HG02852 (cell line): ENCODE measurements at regions not wholly inside any gene's neighbourhood (a gene's known extent, or its start where the extent isn't known, plus 50 kb on each side); places are given as distances from the start of the nearest gene placed in this dataset.
"Not testable (repeated sequence)": the region's sequence is repeated elsewhere in the genome, so short reads cannot be mapped to it uniquely, and the experiment has no call there.

Experiments used
- ATAC-seq: cut with Tn5 transposase; IDR thresholded peaks from one replicate; pipeline ENCODE4 v1.9.1; 2021; ENCODE audit warnings: mild to moderate bottlenecking, moderate library complexity; ENCODE audit not compliant: unreplicated experiment

DNA sequence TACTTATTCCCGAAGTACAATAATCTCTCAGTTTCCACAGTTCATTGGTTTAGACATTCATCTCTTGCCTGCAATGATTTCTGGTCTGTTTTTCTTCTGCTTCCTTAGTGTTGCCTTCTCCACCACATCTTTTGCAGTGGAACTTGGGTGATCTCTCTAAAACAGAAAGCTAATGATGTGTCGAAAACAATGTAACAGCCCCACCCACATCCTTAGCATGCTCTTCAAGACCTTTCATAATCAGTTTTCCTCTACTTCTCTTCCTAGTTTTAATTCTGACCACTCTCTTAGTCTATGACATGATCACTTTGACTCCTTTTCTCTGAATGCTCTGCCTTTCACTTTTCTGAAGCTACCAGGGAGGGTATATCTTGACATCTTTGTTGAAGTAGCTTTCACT lies 1007.9 kb upstream of the CITED2 start:
- no peak for ATAC-seq

DNA sequence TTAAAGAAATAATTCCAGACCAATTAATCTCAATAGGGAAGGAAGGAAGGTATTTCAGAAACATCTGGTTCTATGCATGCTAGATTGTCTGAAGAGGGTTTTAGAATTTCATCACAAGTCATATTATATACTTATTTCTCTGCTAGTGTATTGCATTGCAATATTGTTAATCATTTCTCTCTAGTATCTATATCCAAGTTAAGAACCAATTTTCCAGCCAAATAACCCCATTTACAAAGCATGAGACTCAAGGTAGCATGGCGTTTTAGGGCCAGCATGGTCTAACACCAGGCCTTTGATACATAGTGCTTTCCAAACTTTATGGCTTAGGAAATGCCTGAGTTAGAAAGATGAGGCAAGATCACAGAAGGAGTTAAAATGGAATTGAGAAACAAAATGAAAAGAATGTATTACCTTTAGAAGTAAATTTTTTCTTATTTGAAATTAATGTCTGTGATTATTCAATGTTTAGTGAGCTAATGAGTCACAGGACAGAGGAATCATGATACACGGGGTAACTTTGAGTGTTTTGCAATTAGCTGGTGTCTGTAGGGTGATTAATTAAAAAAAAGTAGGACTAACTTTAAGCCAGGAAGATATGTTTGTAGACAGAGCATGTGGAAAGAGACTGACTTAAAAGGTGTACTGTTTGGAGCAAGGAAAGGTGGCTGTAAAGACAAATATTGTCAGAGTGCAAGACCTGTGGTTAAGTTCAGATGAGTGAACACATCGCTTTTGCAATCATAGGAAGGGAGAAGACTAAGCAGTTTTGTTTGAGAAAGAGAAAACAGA lies 1006.2 kb upstream of the CITED2 start:
- no peak for ATAC-seq

DNA sequence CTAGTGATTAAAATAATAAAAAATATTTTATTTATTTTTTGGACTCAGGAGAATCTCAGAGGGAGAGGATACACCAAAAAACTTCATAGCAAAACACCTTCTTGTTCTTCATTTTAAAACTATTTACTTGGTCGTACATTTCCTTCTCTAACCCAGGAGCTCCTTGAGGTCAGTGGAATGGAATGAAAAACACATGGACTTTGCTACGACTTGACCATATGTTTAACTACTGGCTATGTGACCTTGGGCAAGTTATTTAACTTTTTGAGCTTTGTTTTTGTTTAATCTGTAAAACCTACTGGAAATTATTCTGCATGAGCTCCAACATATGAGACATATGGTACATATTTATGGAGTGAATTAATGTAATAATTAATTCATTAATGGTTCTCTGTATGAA lies 1005.5 kb upstream of the CITED2 start:
- no peak for ATAC-seq

DNA sequence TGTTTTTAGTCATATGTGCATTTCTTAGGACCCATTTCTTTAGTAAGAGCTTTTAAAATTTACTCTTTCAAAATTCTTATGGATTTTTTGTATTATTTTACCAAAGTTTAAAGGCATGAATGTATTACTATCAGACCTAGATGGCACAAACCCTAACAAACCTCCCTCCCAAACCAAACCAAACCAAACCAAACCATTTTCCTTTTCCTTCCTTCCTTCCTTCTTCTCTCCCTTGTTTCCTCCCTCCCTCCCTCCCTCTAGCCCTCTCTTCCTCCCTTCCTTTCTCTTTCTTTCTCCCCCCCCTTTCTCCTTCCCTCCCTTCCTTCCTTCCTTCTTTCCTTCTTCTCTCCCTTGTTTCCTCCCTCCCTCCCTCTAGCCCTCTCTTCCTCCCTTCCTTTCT lies 1001.8 kb upstream of the CITED2 start:
- ATAC-seq: no peak

DNA sequence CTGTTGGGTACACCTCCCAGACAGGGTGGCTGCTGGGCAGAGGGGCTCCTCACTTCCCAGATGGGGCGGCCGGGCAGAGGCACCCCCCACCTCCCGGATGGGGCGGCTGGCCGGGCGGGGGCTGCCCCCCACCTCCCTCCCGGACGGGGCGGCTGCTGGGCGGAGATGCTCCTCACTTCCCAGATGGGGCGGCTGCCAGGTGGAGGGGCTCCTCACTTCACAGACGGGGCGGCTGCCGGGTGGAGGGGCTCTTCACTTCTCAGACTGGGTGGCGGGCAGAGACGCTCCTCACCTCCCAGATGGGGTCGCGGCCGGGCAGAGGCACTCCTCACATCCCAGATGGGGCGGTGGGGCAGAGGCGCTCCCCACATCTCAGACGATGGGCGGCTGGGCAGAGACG lies 999.3 kb upstream of the CITED2 start:
- ATAC-seq: not testable (repeated sequence)

DNA sequence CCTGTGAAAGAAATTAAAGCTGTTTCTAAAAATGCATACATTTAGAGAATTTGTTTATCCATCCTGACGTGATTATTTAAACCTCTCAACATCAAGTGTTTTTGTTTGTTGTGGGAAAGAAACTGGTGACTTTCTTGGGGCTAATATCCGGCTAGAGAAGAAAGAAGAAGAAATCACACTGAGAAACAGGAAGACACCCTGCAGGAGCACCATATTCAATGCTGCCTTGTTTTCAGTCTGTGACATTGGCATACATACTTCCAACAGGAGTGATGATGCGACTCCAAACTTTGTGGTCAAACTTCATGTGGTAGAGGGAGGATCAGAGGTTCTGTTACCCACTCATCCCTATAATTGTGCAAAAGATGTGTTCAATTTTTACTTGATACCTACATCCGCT lies 997.6 kb upstream of the CITED2 start:
- no peak for ATAC-seq

DNA sequence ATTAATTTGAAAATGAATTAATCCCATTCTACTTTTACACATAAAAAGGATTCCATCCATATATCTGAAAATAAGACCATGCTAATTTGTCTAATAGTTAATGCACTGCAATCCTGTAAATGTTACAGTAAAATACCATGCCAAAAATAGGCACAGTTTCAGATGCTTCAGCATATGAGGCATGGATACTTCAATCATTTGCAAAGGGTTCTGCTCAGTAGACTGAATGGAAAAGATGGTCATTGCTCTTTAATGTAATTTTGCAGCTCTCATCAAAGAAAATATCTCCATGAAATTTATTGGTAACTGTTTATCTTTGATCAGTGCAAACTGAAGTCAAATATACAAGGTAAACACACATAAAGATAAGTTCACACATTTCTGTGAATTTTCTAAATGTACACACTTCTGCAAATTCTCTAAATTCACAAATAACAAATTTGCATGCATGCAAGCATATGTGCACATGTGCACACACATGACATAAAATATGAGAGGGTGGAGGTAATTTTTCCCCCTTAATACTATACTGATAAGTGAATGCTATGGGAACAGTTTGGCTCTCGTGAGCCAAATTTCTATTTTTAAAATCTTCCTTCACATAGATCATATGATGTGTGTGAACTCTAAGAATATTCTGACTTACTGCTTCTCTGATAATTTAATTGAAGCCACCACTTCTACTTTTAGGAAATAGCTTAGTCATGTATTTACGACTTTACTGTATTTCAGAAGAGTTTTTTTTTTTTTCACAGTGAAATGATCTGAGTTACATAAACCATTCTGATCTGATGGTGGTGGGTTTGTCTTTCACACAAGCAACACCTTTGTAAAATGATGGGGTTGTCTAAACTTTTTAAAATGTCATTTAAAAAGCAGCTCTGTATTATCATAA lies 996.8 kb upstream of the CITED2 start:
- no peak for ATAC-seq

DNA sequence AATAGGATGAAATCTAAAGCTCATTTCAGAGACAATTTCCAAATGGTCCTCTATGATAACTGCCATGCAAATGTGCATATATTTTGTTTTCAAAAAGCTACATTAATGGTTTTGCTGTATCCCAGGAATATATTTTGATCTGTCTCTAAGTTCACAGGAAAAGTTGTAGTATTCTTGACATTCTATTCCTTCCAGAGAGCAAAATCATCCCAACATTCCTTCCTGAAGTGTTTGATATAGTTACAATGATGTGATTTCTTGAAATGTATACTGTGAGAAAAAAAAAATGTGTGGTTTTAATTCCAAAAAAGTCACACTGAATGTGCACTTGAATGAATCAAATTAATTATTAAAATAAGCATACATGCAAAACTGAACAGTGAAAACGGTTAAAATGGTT lies 996.0 kb upstream of the CITED2 start:
- ATAC-seq: no peak

DNA sequence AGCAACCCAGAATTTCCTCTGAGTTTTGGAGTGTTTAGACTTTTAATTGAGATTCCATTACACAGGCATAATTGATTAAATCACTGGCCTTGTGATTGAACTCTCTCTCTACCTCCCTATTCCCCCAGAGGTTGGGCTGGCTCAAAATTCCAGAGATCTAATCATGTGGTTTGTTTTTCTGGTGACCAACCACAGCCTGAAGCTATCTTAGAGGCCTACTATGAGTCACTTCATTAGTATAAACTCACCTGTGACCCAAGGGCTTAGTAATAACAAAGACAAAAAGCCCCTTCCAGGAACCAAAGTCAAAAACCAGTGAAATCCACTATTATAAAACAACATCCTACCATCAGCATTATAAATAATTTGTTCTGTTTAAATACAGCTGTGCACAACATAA lies 992.5 kb upstream of the CITED2 start:
- no peak for ATAC-seq

DNA sequence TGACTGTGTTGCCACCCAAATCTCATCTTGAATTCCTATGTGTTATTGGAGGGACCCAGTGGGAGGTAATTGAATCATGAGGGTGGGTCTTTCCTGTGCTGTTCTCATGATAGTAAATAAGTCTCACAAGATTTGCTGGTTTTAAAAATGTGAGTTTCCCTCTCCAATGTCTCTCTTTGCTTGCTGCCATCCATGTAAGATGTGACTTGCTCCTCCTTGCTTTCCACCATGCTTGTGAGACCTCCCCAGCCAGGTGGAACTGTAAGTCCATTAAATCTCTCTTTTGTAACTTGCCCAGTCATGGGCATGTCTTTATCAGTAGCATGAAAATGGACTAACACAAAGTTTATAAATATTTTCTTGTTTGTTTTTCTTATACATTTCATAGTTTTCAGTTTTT lies 990.5 kb upstream of the CITED2 start:
- no peak for ATAC-seq

DNA sequence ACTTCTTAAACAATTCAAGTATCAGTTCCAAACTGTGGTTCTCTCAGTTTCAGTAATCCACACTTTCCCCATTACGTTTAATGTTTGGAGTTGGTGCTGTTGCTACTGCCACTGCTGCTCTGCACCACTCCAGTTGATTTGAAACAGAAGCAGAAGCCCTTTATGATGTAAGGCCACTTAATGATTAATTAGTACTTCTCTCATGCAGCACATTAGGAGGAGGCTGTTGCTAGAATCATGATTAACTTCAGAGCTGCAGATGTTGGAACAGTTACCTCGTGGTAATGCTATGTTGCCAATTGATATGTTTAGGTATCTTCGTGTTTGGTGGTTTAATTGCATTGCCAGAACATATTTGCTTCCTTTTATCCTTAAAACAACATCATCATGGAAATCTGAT lies 986.2 kb upstream of the CITED2 start:
- no peak for ATAC-seq

DNA sequence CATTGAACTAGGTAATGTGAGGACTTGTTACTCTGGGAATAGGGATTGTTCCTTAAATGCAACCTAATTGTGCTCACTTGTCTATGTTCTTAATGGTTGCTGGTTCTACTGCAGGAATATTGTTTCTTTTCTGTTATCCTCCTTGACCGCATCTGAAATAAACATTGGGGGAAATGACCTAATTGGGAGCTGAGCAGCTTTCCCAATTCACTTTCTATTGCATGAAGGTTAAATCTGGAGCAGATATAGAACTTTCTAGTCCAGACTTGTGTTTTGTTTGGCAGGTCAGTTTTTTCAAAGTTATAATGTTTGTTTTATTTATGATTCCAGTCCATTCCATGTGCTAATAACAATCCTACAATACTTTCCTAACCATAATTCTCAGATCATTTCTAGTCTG lies 981.0 kb upstream of the CITED2 start:
- no peak for ATAC-seq

DNA sequence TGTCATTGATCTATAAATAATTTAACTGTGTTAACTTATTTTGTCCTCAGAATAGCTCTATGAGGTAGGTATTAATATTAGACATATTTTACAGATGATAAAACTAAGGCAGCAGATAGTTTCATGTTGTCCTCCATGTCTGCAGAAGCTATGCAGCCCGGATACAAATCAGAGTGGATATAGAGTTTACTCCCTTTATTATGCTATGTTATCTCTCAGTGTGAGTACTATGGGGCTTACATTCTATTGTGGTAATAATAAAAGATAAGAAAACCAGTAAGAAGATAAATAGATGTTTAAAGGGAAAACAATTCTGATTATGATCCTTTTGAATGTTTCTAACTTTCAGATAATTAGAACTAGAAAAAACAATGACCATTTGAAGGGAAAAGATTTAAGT lies 979.8 kb upstream of the CITED2 start:
- no peak for ATAC-seq

DNA sequence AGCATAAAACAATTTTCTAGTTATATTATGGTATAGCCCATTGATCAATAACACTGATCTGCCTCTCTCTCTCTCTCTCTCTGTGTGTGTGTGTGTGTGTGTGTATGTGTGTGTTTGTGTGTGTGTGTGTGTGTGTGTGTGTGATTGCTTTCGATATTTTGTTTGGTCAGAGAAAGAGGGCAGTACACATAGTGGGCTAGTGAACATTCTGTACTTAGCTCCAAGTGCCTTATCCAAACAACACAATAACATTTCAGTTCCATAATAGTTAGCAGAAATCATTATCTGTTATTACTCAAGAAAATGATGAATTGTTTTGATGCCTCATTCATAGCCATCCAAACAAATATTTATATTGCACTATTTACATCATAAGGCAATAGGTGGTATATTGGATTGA lies 979.1 kb upstream of the CITED2 start:
- ATAC-seq: no peak

DNA sequence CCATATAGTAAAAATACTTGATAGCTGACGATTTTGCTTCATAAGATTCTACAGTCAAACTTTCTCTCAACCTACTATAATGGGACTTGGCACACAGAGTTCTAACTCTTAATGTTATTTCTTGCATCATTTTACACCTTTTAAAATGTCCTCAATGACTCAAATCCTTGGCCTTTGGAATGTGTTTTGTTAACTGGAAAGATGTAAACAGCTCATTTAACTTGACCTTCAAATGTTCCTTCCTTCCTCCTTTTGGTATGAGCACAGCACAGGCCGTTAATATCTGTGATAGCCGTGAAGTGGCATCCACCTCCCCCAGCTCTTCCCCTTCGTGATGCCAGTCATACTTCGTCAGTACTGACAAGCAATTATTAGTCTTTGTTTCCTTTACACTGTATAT lies 972.0 kb upstream of the CITED2 start:
- ATAC-seq: no peak

DNA sequence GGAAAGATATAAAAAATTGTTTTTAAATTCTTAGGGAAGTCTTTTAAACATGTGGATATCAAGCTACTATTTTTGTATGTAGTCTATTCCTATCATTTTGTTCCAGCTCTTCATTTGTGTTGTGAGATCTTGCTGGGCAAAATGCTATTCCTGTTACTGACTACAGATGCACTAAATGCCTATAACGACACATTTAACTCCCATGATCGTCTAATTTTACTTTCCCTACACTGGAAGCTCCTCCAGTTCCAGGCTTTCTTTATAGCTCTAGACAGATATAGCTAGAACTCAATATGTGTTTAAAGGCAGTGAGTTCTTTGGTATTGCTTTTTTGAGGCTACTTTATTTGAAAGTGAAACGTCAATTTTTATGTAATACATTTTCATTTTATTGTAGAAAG lies 971.5 kb upstream of the CITED2 start:
- ATAC-seq: no peak

DNA sequence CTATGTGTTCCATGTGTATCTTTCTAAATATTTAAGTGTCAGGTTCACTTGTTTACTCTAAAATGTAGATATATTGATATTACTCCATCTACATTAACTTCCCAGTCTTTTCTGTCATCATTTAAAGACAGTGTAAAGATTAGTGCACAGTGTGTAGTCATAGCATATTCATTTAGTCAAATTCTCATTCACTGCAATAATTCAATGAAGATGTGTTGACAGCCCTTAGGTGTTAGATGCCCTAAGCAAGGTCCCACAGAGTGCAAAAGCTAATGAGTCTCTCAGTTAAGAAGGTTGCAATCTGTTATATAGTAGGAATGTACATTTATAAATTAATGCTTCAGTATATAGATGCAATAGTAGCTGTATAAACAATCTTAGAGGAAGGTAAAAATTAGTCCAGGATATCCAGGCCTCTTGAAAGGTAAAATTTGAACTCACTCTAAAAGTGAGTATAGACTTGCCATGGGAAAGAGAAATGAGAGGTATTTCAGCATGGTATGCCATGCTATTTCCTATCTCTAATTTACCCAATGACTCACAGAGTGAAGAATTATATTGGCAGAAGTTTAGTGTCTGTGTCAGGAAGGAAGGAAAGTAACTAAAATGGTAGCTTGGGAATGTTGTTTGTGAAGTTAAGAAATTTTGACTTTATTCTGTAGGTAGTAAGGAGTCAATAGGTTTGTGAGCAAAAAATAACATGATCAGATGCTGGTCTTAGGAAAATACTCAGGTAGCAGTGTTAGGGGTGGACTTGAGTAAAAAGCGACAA lies 969.9 kb upstream of the CITED2 start:
- no peak for ATAC-seq

DNA sequence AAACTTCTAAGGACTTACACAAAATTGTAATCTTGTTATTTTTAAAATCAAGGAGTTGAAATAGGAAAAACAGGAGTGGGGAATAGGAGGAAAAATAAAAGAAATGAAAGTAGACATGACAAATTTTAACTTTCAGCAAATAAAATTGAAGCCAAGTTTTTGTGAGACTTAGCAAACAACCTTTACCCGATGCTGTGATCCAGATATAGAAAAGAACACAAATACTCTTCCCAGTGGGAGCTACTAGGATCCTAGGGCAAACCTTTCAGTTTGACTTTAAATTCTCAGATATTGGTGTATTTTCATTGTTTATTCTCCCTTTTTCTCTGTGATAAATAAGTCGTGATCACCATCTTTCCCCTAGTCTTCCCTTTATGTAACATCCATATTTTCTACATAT lies 968.7 kb upstream of the CITED2 start:
- ATAC-seq: no peak

DNA sequence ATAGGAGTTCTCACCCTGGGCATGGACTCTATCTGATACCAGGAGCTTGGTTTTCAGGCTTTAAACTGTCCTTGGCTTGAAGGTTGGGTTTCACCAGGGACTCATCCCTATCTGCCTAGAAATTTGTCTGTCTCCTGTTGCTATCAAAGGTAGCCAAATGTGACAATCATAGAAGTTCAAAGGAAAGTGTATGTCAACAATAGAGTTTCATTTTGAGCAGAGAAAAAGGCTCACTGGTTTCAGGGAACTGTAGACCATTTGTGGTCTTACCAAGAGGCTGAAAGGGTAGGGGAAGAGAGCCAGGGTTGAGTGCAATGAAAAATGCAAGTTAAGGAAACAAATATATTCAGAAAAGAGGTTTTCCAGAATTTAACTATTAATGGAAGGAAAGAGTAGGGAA lies 966.8 kb upstream of the CITED2 start:
- ATAC-seq: no peak

DNA sequence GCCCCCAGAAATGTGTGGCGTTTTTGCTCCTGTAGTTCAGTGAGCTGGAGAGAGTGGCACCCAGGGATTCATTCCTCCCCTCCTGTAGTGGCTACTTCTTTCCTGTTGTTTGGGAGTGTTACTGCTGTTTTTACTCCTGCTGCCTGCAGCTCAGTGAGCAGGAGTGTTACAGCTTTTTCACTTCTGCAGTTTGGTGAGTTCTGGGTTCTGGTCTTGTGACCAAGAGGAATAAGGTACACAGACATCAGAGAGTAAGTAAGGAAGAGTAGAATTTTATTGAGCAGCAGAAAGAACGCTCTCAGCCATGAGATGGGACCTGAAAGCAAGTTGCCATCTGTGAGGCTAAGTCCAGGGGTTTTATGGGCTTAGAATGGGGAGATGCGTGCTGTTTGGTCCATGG lies 966.3 kb upstream of the CITED2 start:
- ATAC-seq: no peak

DNA sequence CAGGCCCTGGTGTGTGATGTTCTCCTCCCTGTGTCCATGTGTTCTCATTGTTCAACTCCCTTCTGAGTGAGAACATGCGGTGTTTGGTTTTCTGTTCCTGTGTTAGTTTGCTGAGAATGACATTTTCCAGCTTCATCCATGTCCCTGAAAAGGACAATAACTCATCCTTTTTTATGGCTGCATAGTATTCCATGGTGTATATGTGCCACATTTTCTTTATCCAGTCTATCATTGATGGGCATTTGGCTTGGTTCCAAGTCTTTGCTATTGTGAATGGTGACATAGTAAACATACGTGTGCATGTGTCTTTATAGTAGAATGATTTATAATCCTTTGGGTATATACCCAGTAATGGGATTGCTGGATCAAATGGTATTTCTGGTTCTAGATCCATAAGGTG lies 964.6 kb upstream of the CITED2 start:
- not testable (repeated sequence) for ATAC-seq

DNA sequence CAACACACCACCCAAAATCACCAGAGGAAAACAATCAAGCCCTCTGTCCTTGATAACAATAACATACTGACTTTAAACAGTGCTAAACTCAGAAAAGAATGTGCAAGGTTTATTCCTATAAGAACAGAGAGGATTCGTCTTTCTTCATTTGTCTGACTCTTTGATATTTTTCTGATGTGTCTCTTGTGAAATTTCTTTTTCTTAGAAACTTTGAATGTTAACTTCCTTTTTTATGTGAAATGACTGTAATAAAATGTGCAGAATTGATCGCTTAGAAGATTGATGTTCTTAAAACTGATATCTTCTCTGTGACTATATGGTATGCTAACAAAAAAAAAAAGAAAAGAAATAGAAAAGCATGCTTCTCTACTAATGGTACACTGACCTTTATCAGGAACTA lies 947.4 kb upstream of the CITED2 start:
- no peak for ATAC-seq
